Renal cortex interstitium (tissue), 11 donors: ENCODE measurements at regions not wholly inside any gene's neighbourhood (a gene's known extent, or its start where the extent isn't known, plus 50 kb on each side); places are given as distances from the start of the nearest gene placed in this dataset.
A peak's percentile ranks its signal among the peaks of the same experiment; 100 is the strongest.
"Not testable (repeated sequence)": the region's sequence is repeated elsewhere in the genome, so short reads cannot be mapped to it uniquely, and the experiment has no call there.

Experiments
- DNase-seq, 11 donors: peaks; one replicate each; pipeline ENCODE4 v3.0.0-alpha.2; 2013; ENCODE audit warnings: low read depth in 9 of 11, low spot score in 4 of 11; ENCODE audit errors: extremely low read depth in 1 of 11

DNA sequence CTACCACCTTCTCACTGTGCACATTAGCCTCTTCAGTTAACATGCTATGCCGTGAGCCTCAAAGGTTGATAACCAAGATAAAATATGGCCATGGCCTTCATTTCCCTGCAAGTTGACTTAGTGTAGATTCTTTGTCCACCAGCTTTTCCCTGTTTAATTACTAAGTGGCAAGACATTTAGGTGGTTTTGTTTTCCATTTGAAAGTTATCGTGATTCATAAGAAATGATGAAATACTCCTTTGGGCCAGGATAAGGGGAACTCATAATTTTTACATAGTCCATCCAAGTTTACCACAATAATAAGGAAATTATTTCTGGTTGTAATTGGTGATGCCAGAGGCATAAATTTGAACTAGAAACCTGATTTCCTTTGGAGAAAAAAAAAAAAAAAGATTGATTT, 609.6 kb downstream of the TAF11L14 start:
- no peak for DNase-seq

DNA sequence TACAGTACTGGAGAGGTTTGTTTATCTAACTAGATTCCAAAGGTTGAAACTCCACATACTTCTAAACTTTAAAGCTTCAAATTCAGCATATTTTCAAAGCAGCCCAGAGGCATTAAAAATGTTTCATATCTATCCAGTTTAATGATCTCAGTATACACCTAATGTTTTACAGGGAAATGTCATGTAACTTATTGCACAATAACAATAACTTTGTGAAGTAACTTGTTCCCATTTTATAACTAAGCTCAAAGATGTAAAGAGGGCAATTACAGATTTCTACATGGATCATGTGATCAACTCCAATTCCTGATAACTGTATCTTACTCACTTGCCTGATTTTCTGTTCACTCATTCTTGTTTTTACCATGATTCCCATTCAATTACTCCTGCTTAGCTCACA, 610.0 kb downstream of the TAF11L14 start:
- no peak for DNase-seq

DNA sequence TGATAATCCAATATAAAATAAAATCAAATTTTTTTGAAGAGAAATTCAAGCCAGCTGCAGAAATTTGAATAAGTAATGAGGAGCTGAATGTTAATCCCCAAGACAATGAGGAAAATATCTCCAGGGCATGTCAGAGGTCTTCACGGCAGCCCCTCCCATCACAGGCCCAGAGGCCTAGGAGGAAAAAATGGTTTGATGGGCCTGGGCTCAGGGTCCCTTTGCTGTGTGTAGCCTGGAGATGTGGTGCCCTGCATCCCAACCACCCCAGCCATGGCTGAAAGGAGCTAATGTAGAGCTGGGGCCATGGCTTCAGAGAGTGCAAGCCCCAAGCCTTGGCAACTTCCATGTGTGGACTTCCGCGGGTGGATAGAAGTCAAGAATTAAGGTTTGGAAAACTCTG, 618.3 kb downstream of the TAF11L14 start:
- DNase-seq: no peak

DNA sequence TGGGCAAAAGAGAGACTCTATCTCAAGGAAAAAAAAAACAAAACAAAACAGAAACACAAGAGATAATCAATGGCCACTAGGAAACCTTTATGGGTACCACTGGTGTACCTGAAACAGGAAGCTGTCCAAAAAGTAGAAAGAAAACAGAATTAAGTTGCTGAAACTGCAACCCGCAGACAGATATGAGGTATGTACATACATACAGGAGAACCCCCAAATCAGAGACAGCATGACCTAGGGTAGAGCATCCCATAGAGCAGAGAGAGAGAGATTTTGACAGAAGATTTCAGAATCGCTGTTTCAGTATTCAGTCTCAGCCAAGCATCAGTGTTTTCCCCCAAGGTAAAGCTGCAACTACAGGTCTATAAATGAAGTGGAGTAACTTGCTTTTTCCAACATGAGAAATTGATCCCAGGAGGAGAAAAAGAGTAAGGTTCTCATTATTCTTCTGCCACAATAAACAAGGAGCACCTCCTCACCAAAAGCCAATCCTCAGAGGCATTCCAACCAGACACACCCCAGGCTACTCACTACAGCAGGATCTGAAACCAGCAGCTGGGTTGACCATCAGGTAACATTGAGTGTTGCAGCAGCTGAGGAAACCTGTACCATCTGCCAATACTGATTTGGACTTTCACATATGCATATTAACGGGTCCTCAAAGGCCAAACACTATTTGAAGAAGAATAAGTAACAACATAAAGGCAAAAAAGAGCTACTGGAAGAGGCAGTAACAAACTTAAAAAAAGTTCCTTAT, 630.0 kb downstream of the TAF11L14 start:
- DNase-seq: no peak

DNA sequence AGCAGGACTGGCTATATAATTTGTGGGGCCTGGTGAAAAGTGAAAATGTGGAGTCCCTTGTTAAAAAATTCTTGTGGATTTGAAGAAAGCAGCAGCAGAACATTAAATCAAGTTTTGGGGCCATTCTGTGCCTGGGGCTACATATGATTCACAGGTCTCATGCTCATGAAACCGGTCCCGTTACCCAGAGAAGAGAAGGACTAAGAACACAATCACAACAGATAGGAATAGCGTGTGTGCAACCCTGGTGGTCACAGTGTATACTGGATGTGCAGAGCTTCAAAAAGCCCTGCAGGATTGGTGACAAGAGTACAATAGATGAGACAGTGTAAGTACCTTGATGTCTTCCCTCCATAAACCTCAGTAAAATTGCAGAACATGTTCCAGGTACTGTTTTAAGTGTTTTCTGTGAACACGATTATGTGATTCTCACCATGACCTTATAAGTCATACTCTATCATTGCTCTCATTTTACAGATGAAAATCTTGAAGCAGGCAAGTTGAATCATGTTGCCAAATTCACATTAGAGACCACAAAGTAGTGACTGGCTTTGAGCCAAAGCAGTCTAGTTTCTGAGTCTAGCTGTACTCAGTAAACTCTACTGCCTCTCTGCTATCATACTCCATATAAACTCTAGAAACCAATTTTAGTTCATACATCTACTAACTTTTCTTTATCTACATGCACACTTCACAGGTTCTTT, 636.5 kb downstream of the TAF11L14 start:
- DNase-seq: no peak

DNA sequence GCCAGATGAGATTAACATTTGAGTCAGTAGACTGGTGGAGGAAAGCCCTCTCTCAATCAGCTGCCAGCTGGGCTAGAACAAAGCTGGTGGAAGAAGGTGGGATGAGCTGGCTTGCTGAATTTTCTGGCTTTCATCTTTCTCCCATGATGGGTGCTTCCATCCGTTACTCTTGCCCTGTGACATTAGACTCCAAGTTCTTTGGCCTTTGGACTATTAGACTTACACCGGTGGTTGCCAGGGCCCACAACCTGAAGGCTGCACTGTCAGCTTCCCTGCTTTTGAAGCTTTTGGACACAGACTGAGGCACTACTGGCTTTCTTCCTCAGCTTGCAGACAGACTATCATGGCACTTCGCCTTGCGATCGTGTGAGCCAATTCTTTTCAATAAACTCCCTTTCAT, 642.7 kb downstream of the TAF11L14 start:
- no peak for DNase-seq

DNA sequence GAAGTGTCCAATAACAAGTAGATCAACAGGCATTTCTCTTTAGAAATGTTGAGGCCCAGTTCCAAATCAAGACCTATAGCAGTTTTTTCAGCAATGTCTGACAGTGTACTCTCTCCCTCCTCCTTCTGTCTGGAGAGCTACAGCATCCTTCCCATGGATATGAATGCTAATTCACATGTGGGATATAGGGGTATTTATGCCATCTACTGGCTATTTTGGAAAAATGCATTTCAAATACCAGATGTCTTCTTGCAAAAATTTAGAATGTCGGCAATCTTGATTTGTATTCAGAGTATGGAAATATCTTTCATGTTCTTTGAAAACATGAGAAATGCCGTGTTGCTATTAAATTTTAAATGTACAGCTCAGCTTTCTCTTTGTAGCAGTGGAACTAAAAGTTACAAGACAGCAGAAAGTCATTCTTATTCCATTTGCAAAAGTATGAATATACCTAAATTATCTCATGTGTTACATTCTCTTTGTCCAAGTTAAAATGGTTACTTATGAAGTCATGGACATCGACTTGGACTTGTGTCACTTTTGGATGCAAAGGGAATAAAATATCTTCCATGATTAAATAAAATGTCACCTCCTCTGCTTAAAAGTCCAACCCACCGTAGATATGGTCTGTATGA, 647.8 kb downstream of the TAF11L14 start:
- peak in 10 of 11 donors; percentile 6 to 36 (median 24) for DNase-seq

DNA sequence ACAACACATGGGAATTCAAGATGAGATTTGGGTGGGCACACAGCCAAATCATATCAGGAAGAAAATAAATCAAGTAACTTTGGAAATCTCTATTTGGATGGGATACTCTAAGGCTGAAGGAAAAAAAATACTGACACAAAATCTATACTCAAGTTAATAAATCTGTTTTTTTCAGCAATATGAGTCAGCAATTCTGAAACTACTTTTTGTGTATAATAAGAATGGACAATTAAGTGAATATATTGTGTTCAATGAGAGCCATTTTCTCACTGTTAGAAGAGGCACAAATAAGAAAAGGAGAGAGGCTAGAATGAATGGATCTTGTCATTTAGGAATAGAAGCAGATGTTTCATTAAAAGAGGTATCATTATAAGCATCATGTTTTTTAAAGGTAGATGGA, 651.0 kb downstream of the TAF11L14 start:
- DNase-seq: no peak

DNA sequence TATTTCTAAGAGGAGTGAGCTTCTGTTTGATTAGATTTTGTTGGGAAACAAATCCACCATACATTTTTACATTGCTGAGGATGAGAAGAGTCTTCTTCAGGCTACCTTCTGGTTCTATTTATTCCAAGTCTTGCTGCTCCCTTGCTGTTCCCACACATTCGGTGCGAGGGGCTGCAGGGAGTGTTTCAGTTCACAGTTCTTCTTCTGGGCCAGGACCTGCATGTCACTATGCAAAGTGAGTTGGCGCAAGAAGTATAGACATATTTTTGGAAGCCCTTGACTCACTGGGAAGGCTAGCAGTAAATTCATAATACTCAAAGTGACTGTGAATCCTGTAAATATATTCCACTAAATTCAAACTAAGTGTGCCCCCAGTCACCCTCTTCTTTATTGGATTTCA, 657.9 kb downstream of the TAF11L14 start:
- no peak for DNase-seq

DNA sequence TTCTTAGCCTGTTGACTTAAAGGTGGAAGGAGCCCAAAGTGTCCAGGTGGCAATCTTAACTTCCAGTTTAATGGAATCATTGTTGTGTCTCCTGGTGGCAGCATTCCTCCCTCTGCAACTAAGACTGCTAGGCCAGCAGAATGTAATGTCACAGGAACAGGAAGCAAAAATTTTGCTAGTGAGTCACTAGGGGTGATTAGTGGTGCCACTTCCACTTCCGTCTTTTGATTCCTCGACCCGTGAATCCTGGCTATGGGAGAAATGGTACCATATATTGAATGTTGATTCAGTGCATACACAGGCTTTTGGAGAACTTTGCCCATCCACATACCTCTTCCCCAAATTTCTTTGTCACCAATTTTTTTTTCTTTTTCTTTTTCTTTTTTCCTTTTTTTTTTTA, 661.4 kb downstream of the TAF11L14 start:
- DNase-seq: not testable (repeated sequence)

DNA sequence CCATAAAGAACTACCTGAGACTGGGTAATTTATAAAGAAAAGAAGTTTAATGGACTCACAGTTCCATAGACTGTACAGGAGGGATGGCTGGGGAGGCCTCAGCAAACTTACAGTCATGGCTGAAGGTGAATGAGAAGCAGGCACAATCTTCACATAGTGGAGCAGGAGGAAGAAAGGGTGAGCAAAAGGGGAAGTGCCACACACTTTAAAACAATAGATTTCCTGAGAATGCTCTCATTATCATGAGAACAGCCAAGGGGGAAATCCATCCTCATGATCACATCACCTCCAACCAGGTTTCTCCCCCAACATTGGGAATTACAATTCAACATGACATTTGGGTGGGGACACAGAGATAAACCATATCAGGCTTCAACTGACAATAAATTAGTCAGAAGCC, 664.9 kb downstream of the TAF11L14 start:
- no peak for DNase-seq

DNA sequence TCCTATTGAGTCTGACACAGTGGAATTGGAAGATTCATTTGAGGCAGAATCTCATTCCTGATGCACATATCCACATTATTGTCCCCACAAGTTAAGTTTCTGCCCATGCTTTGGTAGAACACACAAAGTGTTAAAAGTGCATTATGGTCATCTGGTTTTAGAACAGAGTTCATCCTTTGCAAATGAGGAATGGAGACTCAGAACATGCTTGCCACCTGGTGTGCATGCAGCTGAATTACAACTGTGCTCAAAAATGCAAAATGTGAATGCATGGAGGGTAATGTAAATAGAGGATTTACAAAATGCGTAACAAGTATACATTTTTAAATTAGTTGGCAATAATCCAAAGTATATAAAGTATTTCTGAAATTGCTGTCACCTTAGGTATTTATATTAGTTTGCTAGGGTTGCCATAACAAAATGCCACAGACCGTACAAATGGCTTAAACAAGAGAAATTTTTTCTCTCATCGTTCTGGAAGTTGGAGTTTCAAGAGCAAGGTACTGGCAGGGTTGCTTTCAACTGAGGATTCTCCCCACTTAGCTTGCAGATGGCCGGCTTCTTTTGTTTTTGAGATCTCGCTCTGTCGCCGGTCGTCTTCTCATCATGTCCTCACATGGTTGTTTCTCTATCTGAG, 671.1 kb downstream of the TAF11L14 start:
- peak in 6 of 11 donors; percentile 7 to 41 (median 26) for DNase-seq

DNA sequence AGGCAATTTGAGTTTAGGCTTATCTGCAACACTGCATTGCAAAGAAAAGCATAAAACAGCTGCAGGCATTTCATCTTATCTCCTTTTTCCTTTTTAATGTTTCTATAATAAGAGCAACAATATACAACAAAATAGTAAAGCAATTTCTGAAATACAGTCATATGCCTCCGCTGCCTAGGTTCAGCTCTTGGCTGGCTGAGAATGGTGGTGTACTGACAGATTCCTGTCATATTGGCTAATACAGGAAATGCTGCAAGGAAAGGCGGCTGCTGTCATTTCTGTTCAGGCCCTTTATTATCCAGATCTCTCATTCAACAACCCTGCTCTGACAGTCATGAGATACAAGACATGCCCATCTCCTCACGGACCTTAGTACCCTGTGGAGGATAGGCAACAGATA, 677.0 kb downstream of the TAF11L14 start:
- no peak for DNase-seq

DNA sequence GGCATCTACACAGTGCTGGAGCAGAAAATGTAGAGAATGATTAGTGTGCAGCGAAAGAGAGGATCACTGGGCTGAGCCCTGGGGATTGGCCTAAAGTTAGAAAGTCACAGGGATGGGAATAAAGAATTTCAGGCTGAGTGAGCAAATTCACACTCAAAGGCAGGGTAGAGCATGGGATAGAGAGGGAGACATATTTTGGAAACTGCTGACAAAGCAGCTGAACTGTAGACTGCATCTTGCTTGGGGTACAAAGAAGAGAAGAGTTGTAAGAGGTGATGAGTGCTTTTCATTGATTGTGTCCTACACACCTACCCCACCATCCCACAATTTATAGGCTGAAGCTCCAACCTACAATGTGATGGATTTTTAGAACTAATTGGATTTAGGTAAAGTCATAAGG, 677.8 kb downstream of the TAF11L14 start:
- no peak for DNase-seq

DNA sequence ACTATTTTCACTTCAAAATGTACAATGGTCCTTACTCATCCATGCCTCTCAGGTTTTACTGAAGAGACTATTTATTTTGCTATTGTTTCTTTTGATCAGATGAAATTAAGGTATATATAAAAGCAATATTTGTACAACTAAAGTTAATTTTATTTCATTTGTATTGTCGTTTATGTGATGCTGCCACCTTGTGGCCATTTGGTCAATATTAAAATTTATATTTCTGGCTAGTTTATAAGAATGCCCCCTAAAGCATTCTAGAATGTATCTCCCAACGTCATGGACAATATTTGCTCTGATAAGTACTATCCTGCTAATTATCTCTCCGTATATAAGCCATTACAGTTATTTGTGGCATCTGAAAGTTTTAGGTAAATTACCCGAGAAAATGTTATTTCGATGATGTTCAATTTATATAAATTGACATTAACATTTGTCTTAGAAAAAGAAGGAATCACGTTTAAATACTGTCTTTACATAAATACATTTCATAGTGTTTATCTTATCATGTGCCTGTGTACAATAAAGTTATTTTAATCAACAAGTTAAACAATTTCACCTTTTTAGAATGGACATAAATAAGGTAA, 680.0 kb downstream of the TAF11L14 start:
- DNase-seq: peak in 4 of 11 donors; percentile 3 to 27 (median 12)

DNA sequence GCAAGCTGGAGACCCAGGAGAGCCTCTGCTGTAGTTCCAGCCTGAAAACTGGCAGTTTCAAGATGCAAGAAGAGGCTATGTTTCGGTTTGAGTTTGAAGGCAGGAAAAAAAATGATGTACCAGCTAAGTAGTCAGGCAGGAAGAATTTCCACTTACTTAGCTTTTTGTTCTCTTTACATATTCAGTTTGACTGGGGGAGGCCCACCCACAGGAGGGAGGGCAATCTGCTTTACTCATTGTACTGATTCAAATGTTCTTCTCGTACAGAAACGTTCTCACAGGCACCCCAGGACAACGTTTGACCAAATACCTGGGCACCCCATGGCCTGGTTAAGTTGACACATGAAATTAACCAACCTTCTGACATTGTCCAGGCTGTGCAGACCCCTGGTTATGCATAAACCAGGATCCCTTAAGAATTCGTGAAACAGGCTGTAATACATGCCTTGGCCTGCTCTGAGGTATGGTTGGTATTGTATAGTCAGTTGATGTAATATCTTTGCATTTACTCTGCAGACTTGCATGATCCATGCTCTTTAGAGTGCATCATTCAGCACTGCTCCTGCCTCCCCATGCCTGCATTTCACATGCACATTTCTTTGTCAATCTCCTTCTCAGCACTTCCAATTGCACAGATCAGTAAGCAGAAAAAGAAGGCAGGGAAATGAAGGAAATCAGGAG, 687.1 kb downstream of the TAF11L14 start:
- no peak for DNase-seq

DNA sequence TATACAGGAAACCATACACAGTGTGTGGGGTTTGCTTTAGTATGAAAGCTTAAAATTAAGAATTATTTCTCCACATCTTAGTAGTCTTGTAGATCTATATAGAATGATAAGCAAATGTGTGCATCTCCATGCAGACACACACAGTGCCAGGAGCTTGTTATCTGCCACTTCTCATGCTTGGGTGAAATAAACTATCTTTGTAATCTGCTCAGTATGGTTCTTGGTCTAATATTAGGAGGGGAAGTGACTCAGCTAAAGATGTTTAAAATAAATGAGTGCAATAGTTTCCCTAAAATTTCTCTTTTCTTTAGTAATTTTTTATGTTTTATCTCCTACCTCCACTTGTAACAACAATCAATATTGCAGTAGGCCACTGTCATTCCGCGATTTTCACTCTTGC, 689.6 kb downstream of the TAF11L14 start:
- no peak for DNase-seq

DNA sequence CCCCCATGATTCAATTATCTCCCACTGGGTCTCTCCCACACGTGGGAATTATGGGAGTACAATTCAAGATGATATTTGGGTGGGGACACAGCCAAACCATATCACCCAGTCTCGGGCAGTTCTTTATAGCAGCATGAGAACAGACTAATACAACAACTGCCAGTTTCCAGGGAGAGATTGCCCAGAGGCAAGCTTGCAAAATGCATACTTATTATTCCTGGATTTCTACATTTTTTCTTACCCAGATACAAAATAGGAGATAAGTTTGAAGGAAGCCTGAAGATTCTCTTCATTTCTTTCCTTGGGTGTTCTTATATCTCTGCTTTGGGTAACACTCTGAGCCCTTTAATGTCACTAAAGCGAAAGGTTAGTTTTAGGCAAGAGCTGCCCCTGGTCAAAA, 691.2 kb downstream of the TAF11L14 start:
- DNase-seq: no peak

DNA sequence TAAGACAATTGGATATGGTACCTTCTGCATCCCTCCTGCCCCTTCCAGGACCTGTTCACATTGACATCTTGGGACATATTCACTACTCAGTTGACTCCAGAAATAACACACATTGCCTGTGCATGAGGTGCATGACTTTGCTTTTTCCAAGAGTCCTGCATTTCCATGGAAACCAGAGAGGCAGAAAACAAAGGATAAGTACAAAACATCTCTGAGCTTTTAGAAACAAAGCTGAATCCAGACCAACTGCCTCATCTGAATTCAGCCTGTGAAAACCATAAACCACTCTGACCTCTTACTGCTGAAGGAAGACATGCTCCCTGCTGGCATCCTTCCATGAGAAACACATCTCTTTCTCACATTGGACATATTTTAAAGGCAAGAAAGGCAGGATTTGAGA, 695.1 kb downstream of the TAF11L14 start:
- DNase-seq: peak in 10 of 11 donors; percentile 27 to 48 (median 36)
